ENCODE measurements at regions not wholly inside any gene's neighbourhood (a gene's known extent, or its start where the extent isn't known, plus 50 kb on each side); places are given as distances from the start of the nearest gene placed in this dataset.

- Histone ChIP-seq H3K4me3 (ENCODE audit: insufficient read depth, low read depth, low read length) (no peak overlapping the region), H4K8ac (ENCODE audit: low read depth in 2 of 2, low read length in 2 of 2) (no peak overlapping the region), H2AFZ (replicated peaks; ENCODE audit: low read length, poor library complexity) (no peak overlapping the region), H3K4ac (ENCODE audit: low read depth, low read length) (no peak overlapping the region), H3K4me2 (ENCODE audit: low read depth, low read length) (no peak overlapping the region), H3K56ac (ENCODE audit: extremely low read depth, insufficient read depth, low read length) (no peak overlapping the region), H2BK120ac (ENCODE audit: low read depth, low read length) (no peak overlapping the region), H4K5ac (ENCODE audit: low read depth, low read length) (no peak overlapping the region), H3K9ac (ENCODE audit: low read depth, low read length) (no peak overlapping the region), H3K79me1 (ENCODE audit: low read depth in 1 of 2, low read length in 2 of 2) (no peaks in the 10 kb centered on the region), H4K91ac (ENCODE audit: insufficient read depth, low read depth, low read length) (no peak overlapping the region), H3K18ac (ENCODE audit: low read depth, low read length) (no peak overlapping the region), H3K23ac (ENCODE audit: low read depth, low read length) (no peak overlapping the region), H3K9me3 (ENCODE audit: control insufficient read depth, insufficient read depth, low read length) (no peaks in the 10 kb centered on the region), H3K27me3 (ENCODE audit: control insufficient read depth, insufficient read depth, low read length) (peaks cover 2% of the 10 kb centered on the region), H2AK9ac (replicated peaks; ENCODE audit: low read depth, low read length, poor library complexity) (no peak overlapping the region), H3K36me3 (ENCODE audit: control insufficient read depth, insufficient read depth, low read length) (no peaks in the 10 kb centered on the region), H3K9me1 (ENCODE audit: insufficient read depth, low read length) (no peaks in the 10 kb centered on the region), H2BK20ac (ENCODE audit: low read depth, low read length) (no peak overlapping the region), H3K14ac (replicated peaks; ENCODE audit: low read depth, low read length) (no peak overlapping the region), H2BK5ac (ENCODE audit: low read depth, low read length, poor library complexity, severe bottlenecking) (no peak overlapping the region), H2AK5ac (ENCODE audit: low read depth, low read length) (no peak overlapping the region), H3K27ac (ENCODE audit: insufficient read depth, low read length) (no peak overlapping the region), H4K20me1 (ENCODE audit: insufficient read depth, low read length) (no peaks in the 10 kb centered on the region), H2BK15ac (ENCODE audit: low read depth, low read length) (no peak overlapping the region), H3K4me1 (ENCODE audit: control insufficient read depth, insufficient read depth, low read length) (no peaks in the 10 kb centered on the region)
- dilution Hi-C loops (cut with HindIII; ENCODE audit: low sequenced_read_pairs, unreplicated experiment) (no loop called here), intact Hi-C loops (cut with micrococcal nuclease) (loop anchor here (2.0 to 10.0 kb wide), 3 partner anchors 96 to 1108 kb away; no protein-coding TSS in a partner anchor), in situ Hi-C loops (cut with MboI; ENCODE audit: low sequenced_read_pairs) (loop anchor here (10.0 kb wide), 1 partner anchor 1102 kb away; no protein-coding TSS in a partner anchor)
- DNase-seq (no peak), ATAC-seq (ENCODE audit: low read depth) (peak; percentile 49; the same call in 1 of the 2 replicates)
- ChIA-PET CTCF (no interaction called here), POLR2A (ENCODE audit: unreplicated experiment) (no interaction called here)
- TF ChIP-seq CTCF (conservative IDR thresholded peaks at IDR 0.05; ENCODE audit: low read depth, low read length) (peak; percentile 42), MAFK (IDR thresholded peaks at IDR 0.05; ENCODE audit: low read depth, low read length) (no peak), CHD1 (IDR thresholded peaks at IDR 0.05; ENCODE audit: low read depth, low read length) (no peak), POLR2A (IDR thresholded peaks at IDR 0.05; ENCODE audit: low read depth, low read length) (no peak), MXI1 (IDR thresholded peaks at IDR 0.05; ENCODE audit: borderline replicate concordance, low read depth, low read length) (no peak), SMC3 (IDR thresholded peaks at IDR 0.05; ENCODE audit: low read depth, low read length) (peak; percentile 47), USF2 (IDR thresholded peaks at IDR 0.05; ENCODE audit: low read depth, low read length) (no peak), CEBPB (IDR thresholded peaks at IDR 0.05; ENCODE audit: low read depth, low read length) (no peak), FOS (IDR thresholded peaks at IDR 0.05; ENCODE audit: low read depth, low read length) (no peak), RAD21 (IDR thresholded peaks at IDR 0.05; ENCODE audit: low read length) (peak; percentile 30)
- WGBS, 2 experiments (ENCODE audit: extremely low coverage in 2 of 2, insufficient read length in 1 of 2), result 0% methylated on average over 1 of the region's 6 CpGs; no CpG with 5 or more reads in 1 of the 2 experiments
- BruUV-seq (replicated peaks), result no TSS peak
Observed at GRCh38 chrX:15146515-15146914, 123.4 kb downstream of the ASB9 start.

Data from IMR-90 (cell line).